ENCODE measurements at regions not wholly inside any gene's neighbourhood (a gene's known extent, or its start where the extent isn't known, plus 50 kb on each side); places are given as distances from the start of the nearest gene placed in this dataset.
"Not testable (repeated sequence)": the region's sequence is repeated elsewhere in the genome, so short reads cannot be mapped to it uniquely, and the experiment has no call there.

DNA sequence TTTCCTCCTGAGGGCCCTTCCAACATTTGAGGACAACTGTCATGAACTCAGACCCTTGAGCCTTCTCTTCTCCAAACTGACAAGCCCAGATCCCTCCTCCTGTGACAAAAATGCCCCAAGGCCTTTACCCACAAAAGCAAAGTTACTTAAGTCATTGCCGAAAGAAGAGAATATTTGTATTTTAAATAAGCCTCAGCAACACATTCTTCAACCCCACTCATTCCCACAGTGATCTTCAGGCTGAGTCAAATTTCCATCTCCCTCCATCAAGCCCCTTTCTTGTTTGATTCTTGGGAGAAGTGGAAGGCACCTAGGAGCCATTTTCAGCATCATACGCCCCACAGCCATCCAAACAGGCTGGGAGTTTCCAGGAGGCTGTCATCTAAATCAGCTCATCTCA, 150.8 kb upstream of the PDE1C start:
- Histone ChIP-seq H3K4me3 (ENCODE audit: low read length) (no peak overlapping the region), H3K4me1 (ENCODE audit: control insufficient read depth, low read depth, low read length) (no peaks in the 10 kb centered on the region), H3K9ac (ENCODE audit: low read length) (no peak overlapping the region), H3K9me3 (ENCODE audit: control insufficient read depth, low read depth, low read length) (no peaks in the 10 kb centered on the region), H3K27me3 (ENCODE audit: control insufficient read depth, insufficient read depth, low read length) (no peaks in the 10 kb centered on the region), H3K27ac (ENCODE audit: low read length) (no peak overlapping the region), H3K36me3 (ENCODE audit: control insufficient read depth, low read depth, low read length) (no peaks in the 10 kb centered on the region)

DNA sequence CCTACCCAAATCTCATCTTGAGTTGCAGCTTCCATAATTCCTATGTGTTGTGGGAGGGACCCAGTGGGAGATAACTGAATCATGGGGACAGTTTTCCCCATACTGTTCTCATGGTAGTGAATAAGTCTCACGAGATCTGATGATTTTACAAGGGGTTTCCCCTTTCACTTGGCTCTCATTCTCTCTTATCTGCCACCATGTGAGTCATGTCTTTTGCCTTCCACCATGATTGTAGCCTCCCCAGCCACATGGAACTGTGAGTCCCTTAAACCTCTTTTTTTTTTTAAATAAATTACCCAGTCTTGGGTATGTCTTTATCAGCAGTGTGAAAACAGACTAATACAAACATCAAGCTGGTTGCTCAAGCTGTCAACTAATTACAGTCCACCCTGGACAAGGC, 149.6 kb upstream of the PDE1C start:
- H3K27ac ChIP-seq (ENCODE audit: low read length); H3K4me3 ChIP-seq (ENCODE audit: low read length); H3K36me3 ChIP-seq (ENCODE audit: control insufficient read depth, low read depth, low read length); H3K9ac ChIP-seq (ENCODE audit: low read length); H3K9me3 ChIP-seq (ENCODE audit: control insufficient read depth, low read depth, low read length); H3K27me3 ChIP-seq (ENCODE audit: control insufficient read depth, insufficient read depth, low read length); H3K4me1 ChIP-seq (ENCODE audit: control insufficient read depth, low read depth, low read length): not testable (repeated sequence)

DNA sequence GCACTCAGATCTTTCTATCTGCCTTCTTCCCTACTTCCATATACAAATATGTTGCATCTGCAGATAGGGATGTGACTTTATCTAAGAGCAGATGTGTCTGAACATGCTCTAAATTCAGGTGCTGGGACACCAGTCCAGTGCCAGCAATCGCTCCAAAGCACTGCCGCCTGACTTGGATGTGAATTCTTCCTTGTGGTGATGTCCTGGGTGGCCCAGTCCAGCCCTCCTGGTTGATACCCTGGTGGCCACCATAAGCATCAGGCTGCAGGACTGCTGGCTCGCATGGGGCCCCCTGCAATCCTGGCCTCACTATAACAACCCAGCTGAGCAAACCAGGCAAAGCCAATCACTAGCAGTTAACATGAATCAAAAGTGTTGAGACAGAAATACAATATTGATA, 149.2 kb upstream of the PDE1C start:
- no peaks in the 10 kb centered on the region for H3K4me1 ChIP-seq (ENCODE audit: control insufficient read depth, low read depth, low read length)
- no peak overlapping the region for H3K27ac ChIP-seq (ENCODE audit: low read length)
- no peak overlapping the region for H3K9ac ChIP-seq (ENCODE audit: low read length)
- H3K9me3 ChIP-seq (ENCODE audit: control insufficient read depth, low read depth, low read length) = no peaks in the 10 kb centered on the region
- H3K4me3 ChIP-seq (ENCODE audit: low read length) = no peak overlapping the region
- no peaks in the 10 kb centered on the region for H3K27me3 ChIP-seq (ENCODE audit: control insufficient read depth, insufficient read depth, low read length)
- H3K36me3 ChIP-seq (ENCODE audit: control insufficient read depth, low read depth, low read length) = no peaks in the 10 kb centered on the region

DNA sequence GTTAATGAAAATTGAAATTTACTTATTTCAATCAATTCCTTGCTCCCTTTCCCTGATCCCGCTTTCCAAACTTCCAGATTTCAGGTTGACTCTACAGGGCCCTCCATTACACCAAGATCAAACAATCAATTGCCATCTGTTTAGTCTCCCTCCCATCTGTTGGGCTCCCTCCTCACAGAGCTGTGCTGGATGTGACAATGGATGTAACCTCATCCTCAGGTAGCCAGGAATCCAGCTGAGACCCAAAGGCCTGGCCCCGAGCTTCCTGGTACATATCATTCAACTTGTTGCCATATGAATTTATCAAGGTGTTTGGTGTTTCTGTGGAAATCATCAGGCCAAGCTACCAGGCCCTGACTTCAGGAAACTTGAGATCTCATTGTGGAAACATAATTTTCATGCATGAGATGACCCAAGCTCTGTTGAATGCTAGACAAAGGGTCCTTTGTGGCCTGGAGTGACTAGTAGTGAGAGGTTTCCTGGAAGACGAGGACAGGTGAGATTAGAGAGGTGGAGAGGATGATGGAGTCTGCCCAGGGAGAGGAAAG, 148.6 kb upstream of the PDE1C start:
- H3K36me3 ChIP-seq (ENCODE audit: control insufficient read depth, low read depth, low read length) = no peaks in the 10 kb centered on the region
- H3K4me1 ChIP-seq (ENCODE audit: control insufficient read depth, low read depth, low read length) = no peaks in the 10 kb centered on the region
- H3K27ac ChIP-seq (ENCODE audit: low read length) = no peak overlapping the region
- no peak overlapping the region for H3K4me3 ChIP-seq (ENCODE audit: low read length)
- H3K9me3 ChIP-seq (ENCODE audit: control insufficient read depth, low read depth, low read length) = no peaks in the 10 kb centered on the region
- H3K27me3 ChIP-seq (ENCODE audit: control insufficient read depth, insufficient read depth, low read length) = no peaks in the 10 kb centered on the region
- no peak overlapping the region for H3K9ac ChIP-seq (ENCODE audit: low read length)

DNA sequence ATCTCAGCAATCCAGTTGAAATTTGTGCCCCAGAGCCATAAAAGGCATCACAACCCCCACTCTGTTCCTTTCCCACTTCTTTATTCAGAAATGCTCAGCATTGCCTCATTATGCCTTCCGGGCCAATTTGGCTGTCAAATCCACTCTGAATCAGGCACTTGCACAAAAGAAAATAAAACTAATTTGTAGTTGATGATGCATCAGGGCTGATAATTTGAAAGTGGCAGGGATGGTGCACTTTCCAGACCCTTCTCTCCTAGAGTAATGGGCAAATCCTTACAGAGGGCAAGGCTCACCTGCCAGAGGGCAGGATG, 147.9 kb upstream of the PDE1C start:
- Histone ChIP-seq H3K9me3 (ENCODE audit: control insufficient read depth, low read depth, low read length) (no peaks in the 10 kb centered on the region), H3K27ac (ENCODE audit: low read length) (no peak overlapping the region), H3K36me3 (ENCODE audit: control insufficient read depth, low read depth, low read length) (no peaks in the 10 kb centered on the region), H3K27me3 (ENCODE audit: control insufficient read depth, insufficient read depth, low read length) (no peaks in the 10 kb centered on the region), H3K4me1 (ENCODE audit: control insufficient read depth, low read depth, low read length) (no peaks in the 10 kb centered on the region), H3K9ac (ENCODE audit: low read length) (no peak overlapping the region), H3K4me3 (ENCODE audit: low read length) (no peak overlapping the region)

DNA sequence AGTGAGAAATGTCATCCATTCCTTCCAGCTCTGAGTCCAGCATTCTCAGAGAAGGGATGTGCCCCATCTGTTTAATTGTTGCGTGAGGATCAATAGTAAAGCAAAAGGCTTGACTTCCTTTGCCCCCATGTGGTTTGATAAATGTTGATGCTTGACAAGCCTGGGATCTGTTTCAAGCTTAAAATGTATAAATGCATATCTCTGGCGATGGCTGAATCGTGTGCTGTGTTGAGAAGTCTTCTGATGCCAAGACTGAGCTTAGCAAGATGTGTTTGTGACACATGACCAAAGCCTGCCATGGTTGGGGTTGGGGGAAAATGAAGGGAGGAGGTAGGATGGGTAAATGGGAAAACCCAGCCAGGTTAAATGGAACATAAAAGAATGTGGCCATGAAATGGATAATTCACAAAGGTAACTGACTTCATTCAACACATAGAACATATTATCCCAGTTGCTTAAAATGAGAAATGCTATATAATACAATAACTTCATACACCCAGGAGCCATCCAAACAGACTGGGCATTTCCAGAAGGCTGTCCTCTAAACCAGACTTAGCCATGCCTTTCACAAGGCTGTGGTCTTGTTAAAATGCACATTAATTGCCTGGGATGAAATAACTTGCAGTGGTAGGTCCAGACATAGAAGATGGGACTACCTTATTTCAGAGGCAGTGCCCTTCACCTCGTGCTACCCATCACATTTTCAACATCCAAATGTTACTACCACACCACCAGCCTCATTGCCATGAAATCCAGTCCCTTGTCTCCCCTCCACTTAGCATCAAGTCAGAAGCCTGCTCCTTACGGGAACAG, 147.3 kb upstream of the PDE1C start:
- no peaks in the 10 kb centered on the region for H3K9me3 ChIP-seq (ENCODE audit: control insufficient read depth, low read depth, low read length)
- H3K9ac ChIP-seq (ENCODE audit: low read length) = no peak overlapping the region
- H3K4me3 ChIP-seq (ENCODE audit: low read length) = no peak overlapping the region
- no peaks in the 10 kb centered on the region for H3K27me3 ChIP-seq (ENCODE audit: control insufficient read depth, insufficient read depth, low read length)
- H3K4me1 ChIP-seq (ENCODE audit: control insufficient read depth, low read depth, low read length) = no peaks in the 10 kb centered on the region
- H3K27ac ChIP-seq (ENCODE audit: low read length) = no peak overlapping the region
- no peaks in the 10 kb centered on the region for H3K36me3 ChIP-seq (ENCODE audit: control insufficient read depth, low read depth, low read length)

DNA sequence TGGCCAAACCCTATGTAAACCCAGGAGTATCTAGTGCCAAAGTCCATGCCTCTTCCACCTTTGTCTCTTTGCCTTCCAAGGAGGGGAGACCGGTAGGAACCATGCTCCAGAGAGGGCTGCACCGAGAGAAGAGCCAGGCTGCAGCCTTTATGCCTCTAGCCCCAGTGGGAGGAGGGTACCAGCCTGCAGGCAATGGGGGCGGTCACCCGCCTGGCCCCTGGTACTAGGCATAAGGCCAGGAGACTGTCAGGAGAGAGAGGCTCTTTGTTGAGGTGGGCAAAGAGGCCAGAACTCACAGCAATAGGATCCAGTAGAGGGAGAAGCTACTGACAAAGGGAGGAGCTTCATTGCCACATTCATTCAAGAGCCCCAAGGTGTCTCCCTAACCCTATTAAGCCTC, 146.6 kb upstream of the PDE1C start:
- Histone ChIP-seq H3K27ac (ENCODE audit: low read length) (no peak overlapping the region), H3K36me3 (ENCODE audit: control insufficient read depth, low read depth, low read length) (no peaks in the 10 kb centered on the region), H3K27me3 (ENCODE audit: control insufficient read depth, insufficient read depth, low read length) (no peaks in the 10 kb centered on the region), H3K4me3 (ENCODE audit: low read length) (no peak overlapping the region), H3K4me1 (ENCODE audit: control insufficient read depth, low read depth, low read length) (no peaks in the 10 kb centered on the region), H3K9ac (ENCODE audit: low read length) (no peak overlapping the region), H3K9me3 (ENCODE audit: control insufficient read depth, low read depth, low read length) (no peaks in the 10 kb centered on the region)

DNA sequence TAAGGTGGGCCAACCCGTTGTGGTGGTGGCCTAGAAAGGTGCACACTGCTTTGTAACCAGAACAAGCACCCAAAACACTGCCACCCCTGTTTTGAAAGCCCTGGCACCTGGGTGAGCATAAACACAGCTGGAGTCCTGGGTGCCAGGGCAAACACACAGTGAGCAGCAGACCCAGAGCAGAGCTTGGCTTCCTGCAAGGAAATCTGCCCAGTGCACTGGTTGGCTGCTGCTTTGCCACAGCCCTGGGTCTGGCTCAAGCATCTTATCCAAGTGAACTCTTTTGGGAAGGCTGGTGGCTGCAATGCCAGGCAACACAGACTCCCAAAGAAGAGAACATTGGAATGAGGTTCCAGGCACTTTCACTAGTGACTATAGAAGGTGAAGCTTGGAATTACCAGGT, 145.5 kb upstream of the PDE1C start:
- no peak overlapping the region for H3K27ac ChIP-seq (ENCODE audit: low read length)
- no peak overlapping the region for H3K4me3 ChIP-seq (ENCODE audit: low read length)
- no peaks in the 10 kb centered on the region for H3K36me3 ChIP-seq (ENCODE audit: control insufficient read depth, low read depth, low read length)
- H3K27me3 ChIP-seq (ENCODE audit: control insufficient read depth, insufficient read depth, low read length) = no peaks in the 10 kb centered on the region
- no peak overlapping the region for H3K9ac ChIP-seq (ENCODE audit: low read length)
- no peaks in the 10 kb centered on the region for H3K9me3 ChIP-seq (ENCODE audit: control insufficient read depth, low read depth, low read length)
- H3K4me1 ChIP-seq (ENCODE audit: control insufficient read depth, low read depth, low read length) = no peaks in the 10 kb centered on the region

DNA sequence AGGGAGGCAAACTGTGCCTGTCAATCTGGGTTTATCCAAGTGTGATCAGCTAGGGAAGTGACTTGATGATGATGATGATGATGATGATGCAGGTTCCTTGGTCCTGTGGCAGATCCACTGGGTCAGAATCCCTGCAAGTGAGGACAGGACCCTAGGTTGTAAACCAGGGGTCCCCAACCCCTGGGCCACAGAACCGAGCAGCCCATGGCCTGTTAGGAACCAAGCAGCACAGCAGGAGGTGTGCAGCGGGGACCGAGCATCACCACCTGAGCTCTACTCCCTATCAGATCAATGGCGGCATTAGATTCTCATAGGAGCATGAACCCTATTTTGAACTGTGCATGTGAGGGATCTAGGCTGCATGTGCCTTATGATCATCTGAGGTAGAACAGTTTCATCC, 144.7 kb upstream of the PDE1C start:
- Histone ChIP-seq H3K9ac (ENCODE audit: low read length) (no peak overlapping the region), H3K9me3 (ENCODE audit: control insufficient read depth, low read depth, low read length) (no peaks in the 10 kb centered on the region), H3K27ac (ENCODE audit: low read length) (no peak overlapping the region), H3K36me3 (ENCODE audit: control insufficient read depth, low read depth, low read length) (no peaks in the 10 kb centered on the region), H3K4me3 (ENCODE audit: low read length) (no peak overlapping the region), H3K4me1 (ENCODE audit: control insufficient read depth, low read depth, low read length) (no peaks in the 10 kb centered on the region), H3K27me3 (ENCODE audit: control insufficient read depth, insufficient read depth, low read length) (no peaks in the 10 kb centered on the region)

DNA sequence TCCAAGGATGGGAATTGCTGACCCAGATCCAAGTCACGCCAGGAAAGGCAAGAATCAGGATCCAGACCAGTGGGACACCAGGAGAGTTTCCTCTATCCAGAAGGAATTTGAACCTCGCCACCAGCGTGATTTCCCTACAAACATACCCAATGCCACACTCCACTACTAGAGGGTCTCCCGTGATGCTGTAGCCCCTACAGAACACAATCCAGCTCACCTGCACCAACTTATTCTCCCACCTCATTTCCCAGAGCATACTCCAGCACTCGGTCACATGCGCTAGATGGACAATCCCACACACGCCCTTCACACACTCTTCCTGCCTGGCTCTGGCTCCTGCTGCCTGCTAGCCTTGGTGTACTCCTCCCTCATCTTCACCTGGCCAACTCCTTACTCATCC, 142.1 kb upstream of the PDE1C start:
- Histone ChIP-seq H3K27me3 (ENCODE audit: control insufficient read depth, insufficient read depth, low read length) (peaks cover 11% of the 10 kb centered on the region), H3K9me3 (ENCODE audit: control insufficient read depth, low read depth, low read length) (no peaks in the 10 kb centered on the region), H3K36me3 (ENCODE audit: control insufficient read depth, low read depth, low read length) (no peaks in the 10 kb centered on the region), H3K4me1 (ENCODE audit: control insufficient read depth, low read depth, low read length) (no peaks in the 10 kb centered on the region), H3K27ac (ENCODE audit: low read length) (no peak overlapping the region), H3K4me3 (ENCODE audit: low read length) (no peak overlapping the region), H3K9ac (ENCODE audit: low read length) (no peak overlapping the region)

DNA sequence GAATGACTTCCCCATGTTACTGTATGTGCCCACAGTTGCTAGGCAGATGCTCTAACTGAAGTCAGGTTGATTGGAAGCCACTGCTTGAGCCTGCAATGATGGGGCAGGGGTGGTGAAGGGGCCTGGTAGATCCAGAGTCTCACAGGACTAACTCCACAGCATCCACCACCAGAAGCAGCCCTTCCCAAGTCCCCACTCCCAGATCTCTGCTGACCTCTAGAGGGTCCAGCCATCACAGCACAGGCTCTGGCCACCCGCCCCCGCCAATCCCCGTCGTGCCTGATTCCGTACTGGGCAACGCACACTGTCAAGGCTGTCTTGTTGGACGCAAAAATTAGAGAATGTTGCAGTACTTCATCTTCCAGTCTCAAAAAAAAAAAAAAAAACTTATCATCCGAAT, 136.8 kb upstream of the PDE1C start:
- H3K36me3 ChIP-seq (ENCODE audit: control insufficient read depth, low read depth, low read length) = no peaks in the 10 kb centered on the region
- no peak overlapping the region for H3K9ac ChIP-seq (ENCODE audit: low read length)
- no peaks in the 10 kb centered on the region for H3K4me1 ChIP-seq (ENCODE audit: control insufficient read depth, low read depth, low read length)
- H3K4me3 ChIP-seq (ENCODE audit: low read length) = no peak overlapping the region
- H3K27me3 ChIP-seq (ENCODE audit: control insufficient read depth, insufficient read depth, low read length) = peaks cover 15% of the 10 kb centered on the region
- no peaks in the 10 kb centered on the region for H3K9me3 ChIP-seq (ENCODE audit: control insufficient read depth, low read depth, low read length)
- no peak overlapping the region for H3K27ac ChIP-seq (ENCODE audit: low read length)

DNA sequence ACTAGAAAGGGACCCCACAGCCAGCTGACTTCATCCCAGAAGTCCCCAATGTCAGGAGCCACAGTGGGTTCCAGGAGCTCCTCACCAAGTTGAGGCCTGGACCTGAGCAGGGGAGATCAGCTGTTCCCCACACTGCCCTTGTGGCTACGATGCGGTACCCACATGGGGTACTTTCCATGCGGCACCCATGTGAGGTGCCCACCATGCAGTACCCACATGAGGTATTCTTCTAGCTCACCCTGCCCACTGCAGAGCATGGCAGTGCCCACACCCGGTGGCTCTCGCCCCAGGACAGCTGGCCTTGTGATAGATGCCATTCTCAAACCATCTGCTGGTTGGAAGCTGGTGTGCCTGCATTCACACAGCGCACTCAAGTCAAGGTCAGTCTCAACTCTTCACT, 136.3 kb upstream of the PDE1C start:
- Histone ChIP-seq H3K27me3 (ENCODE audit: control insufficient read depth, insufficient read depth, low read length) (peaks cover 15% of the 10 kb centered on the region), H3K4me1 (ENCODE audit: control insufficient read depth, low read depth, low read length) (no peaks in the 10 kb centered on the region), H3K9me3 (ENCODE audit: control insufficient read depth, low read depth, low read length) (no peaks in the 10 kb centered on the region), H3K27ac (ENCODE audit: low read length) (no peak overlapping the region), H3K9ac (ENCODE audit: low read length) (no peak overlapping the region), H3K36me3 (ENCODE audit: control insufficient read depth, low read depth, low read length) (no peaks in the 10 kb centered on the region), H3K4me3 (ENCODE audit: low read length) (no peak overlapping the region)
